Omental fat pad (tissue), 3 donors: ENCODE measurements at regions not wholly inside any gene's neighbourhood (a gene's known extent, or its start where the extent isn't known, plus 50 kb on each side); places are given as distances from the start of the nearest gene placed in this dataset.

Experiments used
- ATAC-seq: fragments of 150-250 bp; one replicate; pipeline ENCODE4 v1.9.1; 2016; ENCODE audit warnings: mild to moderate bottlenecking, moderate library complexity; ENCODE audit not compliant: low FRiP score
- DNase-seq: peaks from one replicate; pipeline ENCODE4 v3.0.0-alpha.2; 2019; ENCODE audit warnings: low spot score
- TF ChIP-seq, protein P1 (sequence below), 3 donors: fragments of 450-650 bp; IDR thresholded peaks; one replicate each; pipeline ENCODE4 v1.5.1; 2016 to 2017; ENCODE audit warnings: antibody characterized with exemption in 3 of 3, mild to moderate bottlenecking in 3 of 3, moderate library complexity in 2 of 3

GRCh38 chr3:94206291-94206690 lies 143.4 kb downstream of the NSUN3 start:
- no peak for ATAC-seq
- TF ChIP-seq, protein P1, sequence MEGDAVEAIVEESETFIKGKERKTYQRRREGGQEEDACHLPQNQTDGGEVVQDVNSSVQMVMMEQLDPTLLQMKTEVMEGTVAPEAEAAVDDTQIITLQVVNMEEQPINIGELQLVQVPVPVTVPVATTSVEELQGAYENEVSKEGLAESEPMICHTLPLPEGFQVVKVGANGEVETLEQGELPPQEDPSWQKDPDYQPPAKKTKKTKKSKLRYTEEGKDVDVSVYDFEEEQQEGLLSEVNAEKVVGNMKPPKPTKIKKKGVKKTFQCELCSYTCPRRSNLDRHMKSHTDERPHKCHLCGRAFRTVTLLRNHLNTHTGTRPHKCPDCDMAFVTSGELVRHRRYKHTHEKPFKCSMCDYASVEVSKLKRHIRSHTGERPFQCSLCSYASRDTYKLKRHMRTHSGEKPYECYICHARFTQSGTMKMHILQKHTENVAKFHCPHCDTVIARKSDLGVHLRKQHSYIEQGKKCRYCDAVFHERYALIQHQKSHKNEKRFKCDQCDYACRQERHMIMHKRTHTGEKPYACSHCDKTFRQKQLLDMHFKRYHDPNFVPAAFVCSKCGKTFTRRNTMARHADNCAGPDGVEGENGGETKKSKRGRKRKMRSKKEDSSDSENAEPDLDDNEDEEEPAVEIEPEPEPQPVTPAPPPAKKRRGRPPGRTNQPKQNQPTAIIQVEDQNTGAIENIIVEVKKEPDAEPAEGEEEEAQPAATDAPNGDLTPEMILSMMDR (IDR thresholded peaks at IDR 0.05), result no peak

GRCh38 chr3:94210256-94210655 lies 147.4 kb downstream of the NSUN3 start:
- TF ChIP-seq, protein P1 (IDR thresholded peaks at IDR 0.05), result no peak
- DNase-seq (no peak), ATAC-seq (no peak)

More at GRCh38 chr3:94206291-94206690, 143.4 kb downstream of the NSUN3 start:
- DNase-seq, result no peak

DNA sequence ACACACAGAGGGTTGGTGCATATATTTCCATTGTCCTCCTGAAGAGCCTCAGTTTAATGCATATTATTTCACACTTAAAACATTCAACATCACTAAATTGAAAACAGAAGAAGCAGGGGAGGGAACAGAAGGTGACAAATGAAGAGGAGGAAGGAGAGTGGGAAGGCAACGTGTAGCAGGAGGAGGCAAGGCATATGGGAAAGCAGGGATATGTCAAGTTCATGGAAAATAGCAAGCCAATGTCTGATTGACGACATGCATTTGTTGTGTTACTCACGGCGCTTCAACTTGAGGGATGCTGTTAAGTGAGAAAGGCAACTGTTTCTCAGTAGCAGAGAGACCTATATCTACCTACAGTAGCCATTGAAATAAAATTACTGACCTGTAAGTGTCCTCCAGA lies 154.5 kb downstream of the NSUN3 start:
- TF ChIP-seq, protein P1 (IDR thresholded peaks at IDR 0.05), result no peak
- ATAC-seq, result no peak
- no peak for DNase-seq

- TF ChIP-seq, protein P1 (IDR thresholded peaks at IDR 0.05), result no peak
- no peak for ATAC-seq
- no peak for DNase-seq
These were observed 157.6 kb downstream of the NSUN3 start for GRCh38 chr3:94220426-94220825.

GRCh38 chr3:94221829-94222228 lies 159.0 kb downstream of the NSUN3 start:
- TF ChIP-seq, protein P1 (IDR thresholded peaks at IDR 0.05), result no peak
- DNase-seq (no peak), ATAC-seq (no peak)

DNA sequence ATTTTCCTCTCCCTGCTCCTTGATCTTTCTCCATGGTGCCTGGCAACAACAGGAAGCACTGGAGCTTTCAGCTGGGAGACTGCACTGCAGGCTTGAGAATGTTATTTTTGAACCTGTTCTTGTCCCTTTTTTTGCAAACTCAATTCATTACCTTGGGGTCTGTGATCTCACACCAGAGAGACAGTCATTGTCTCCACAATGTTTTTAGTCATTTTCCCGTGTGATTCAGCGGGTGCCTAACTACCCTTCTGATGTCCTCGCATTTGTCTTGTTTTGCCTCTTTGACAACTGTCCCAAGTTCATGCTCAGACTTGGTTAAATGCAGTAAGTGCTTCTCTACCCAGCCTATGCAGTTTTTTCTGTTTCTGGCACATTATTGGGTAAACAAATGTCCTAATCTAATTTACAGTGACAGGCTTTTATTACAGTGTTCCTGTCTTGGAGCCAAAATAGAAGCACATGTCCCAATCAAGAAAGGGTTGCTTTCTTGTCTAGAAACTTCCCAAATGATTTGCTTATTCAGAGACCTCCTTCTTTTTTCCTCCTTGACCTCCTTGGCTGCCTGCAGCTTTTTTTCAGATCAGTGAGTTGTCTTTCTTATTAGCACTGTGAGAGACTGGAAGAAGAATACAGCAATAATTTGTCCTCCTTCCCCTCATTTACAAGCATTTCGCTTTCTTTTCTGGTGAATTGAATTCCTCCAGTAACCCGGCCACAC lies 162.4 kb downstream of the NSUN3 start:
- DNase-seq (no peak), ATAC-seq (no peak)
- TF ChIP-seq, protein P1 (IDR thresholded peaks at IDR 0.05), result no peak

DNA sequence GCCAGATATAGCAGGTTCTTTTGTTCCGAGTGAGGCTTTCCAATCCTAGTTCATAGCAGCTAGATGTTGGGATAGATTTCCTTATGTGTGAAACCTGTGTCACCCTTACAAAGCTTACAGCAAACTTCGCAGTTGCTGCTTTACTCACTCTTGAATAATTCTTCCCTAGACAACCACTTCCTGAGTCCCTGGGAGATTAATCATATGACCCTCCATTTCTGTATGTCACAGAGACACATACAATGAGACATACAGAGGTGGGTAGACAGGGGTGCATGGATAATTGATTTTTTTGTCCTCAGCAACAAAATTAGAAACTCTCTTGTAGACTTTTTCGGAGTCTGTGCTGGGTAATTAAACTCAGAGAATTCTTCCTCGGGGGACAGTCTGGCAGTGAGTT lies 163.2 kb downstream of the NSUN3 start:
- DNase-seq (no peak), ATAC-seq (no peak)
- TF ChIP-seq, protein P1 (IDR thresholded peaks at IDR 0.05), result no peak
